Ovary (tissue), 7 donors: ENCODE measurements at regions not wholly inside any gene's neighbourhood (a gene's known extent, or its start where the extent isn't known, plus 50 kb on each side); places are given as distances from the start of the nearest gene placed in this dataset.

Experiments used
- DNase-seq, 5 donors: peaks; one replicate each; pipeline ENCODE4 v3.0.0-alpha.2; 2019 to 2020
- H3K27ac ChIP-seq, 2 donors: fragments of 200-600 bp; one replicate each; pipeline versions ENCODE4 v1.5.1 to v1.8.0; 2019 to 2022
- H3K27me3 ChIP-seq: fragments of 200-600 bp; one replicate; pipeline ENCODE4 v1.8.0; 2022
- H3K36me3 ChIP-seq: fragments of 200-600 bp; sonication (generic); one replicate; pipeline ENCODE4 v1.5.1; 2019
- H3K4me1 ChIP-seq: one replicate; pipeline ENCODE4 v1.8.1; 2013; ENCODE audit warnings: mild to moderate bottlenecking, moderate library complexity; ENCODE audit not compliant: insufficient read depth
- H3K4me3 ChIP-seq: fragments of 200-600 bp; sonication (generic); one replicate; pipeline ENCODE4 v1.5.1; 2017
- H3K9me3 ChIP-seq, 2 donors: fragments of 200-600 bp in 1 of 2; sonication (generic) in 1 of 2; one replicate each; pipeline versions ENCODE4 v1.5.1 to v1.8.1; 2013 to 2019; ENCODE audit warnings: mild to moderate bottlenecking in 1 of 2, moderate library complexity in 1 of 2
- EP300 ChIP-seq: sonication (generic); formaldehyde crosslinking; IDR thresholded peaks from one replicate; pipeline ENCODE4 v1.6.1; 2017; ENCODE audit warnings: antibody characterized with exemption
- POLR2A ChIP-seq: fragments of 450-650 bp; IDR thresholded peaks from one replicate; pipeline ENCODE4 v1.6.1; 2017; ENCODE audit warnings: antibody characterized with exemption, mild to moderate bottlenecking, moderate library complexity
- WGBS, 3 donors: extraction: QIAGEN DNeasy Blood & Tissue Kit in 1 of 3; methylation state at CpG; one replicate each; pipeline versions ENCODE4 v1.1.5 to v1.1.7; 2013 to 2017; 5-methylcytosine and 5-hydroxymethylcytosine counted together
- intact Hi-C, 4 donors: fragments of 100-400 bp; cut with DNase I; formaldehyde crosslinking; loops; one replicate each; pipeline versions ENCODE4 v1.11.0 to v1.15.1; 2022 to 2023
- TF ChIP-seq, protein P1 (sequence below), 3 donors: fragments of 450-650 bp in 2 of 3; fragments of 200-600 bp in 1 of 3; IDR thresholded peaks; one replicate each; pipeline versions ENCODE4 v1.5.1 to v1.8.0; 2016 to 2022; ENCODE audit warnings: antibody characterized with exemption in 3 of 3, mild to moderate bottlenecking in 1 of 3
- donor health status: DM: no; HTN: no; CAD: no; lungs with moderate emphysema.
- donor health status: DM: no; HTN: no; CAD: no.
- donor health status: Bipolar disorder and iron deficiency.
- donor health status: DM: no; HTN: no; CAD: no.
- donor health status: DM: yes; HTN: yes; CAD: no.

DNA sequence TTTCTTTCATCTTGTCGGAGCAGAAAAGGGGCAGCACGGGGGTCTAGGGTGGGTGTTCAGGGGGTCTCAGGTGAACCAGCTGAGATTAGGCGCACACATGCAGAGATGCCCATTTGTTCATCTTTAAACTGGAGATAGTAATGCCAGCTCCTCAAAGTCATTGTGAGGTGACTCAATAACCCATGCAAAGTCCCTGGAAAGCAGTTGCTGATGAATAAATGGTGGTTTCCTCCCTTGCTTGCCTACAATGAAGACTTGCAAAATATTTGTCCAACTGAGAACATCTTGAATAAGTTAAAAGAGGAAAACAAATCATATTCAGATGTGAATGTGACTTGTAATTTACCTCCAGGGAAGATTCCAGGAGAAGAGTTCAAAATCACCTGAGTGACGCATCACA, 206.9 kb downstream of the LY86 start:
- no peaks in the 10 kb centered on the region for H3K4me1 ChIP-seq
- TF ChIP-seq EP300 = no peak
- TF ChIP-seq, protein P1, sequence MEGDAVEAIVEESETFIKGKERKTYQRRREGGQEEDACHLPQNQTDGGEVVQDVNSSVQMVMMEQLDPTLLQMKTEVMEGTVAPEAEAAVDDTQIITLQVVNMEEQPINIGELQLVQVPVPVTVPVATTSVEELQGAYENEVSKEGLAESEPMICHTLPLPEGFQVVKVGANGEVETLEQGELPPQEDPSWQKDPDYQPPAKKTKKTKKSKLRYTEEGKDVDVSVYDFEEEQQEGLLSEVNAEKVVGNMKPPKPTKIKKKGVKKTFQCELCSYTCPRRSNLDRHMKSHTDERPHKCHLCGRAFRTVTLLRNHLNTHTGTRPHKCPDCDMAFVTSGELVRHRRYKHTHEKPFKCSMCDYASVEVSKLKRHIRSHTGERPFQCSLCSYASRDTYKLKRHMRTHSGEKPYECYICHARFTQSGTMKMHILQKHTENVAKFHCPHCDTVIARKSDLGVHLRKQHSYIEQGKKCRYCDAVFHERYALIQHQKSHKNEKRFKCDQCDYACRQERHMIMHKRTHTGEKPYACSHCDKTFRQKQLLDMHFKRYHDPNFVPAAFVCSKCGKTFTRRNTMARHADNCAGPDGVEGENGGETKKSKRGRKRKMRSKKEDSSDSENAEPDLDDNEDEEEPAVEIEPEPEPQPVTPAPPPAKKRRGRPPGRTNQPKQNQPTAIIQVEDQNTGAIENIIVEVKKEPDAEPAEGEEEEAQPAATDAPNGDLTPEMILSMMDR (IDR thresholded peaks at IDR 0.05) = no peak
- WGBS, 3 donors = 83 to 96% (median 92%) methylated on average over 4 of the region's 4 CpGs
- H3K9me3 ChIP-seq = no peaks in the 10 kb centered on the region
- no peaks in the 10 kb centered on the region for H3K36me3 ChIP-seq
- intact Hi-C loops = no loop called here
- H3K4me3 ChIP-seq = no peak overlapping the region
- H3K27ac ChIP-seq = no peak overlapping the region
- no peak for DNase-seq
- no peaks in the 10 kb centered on the region for H3K27me3 ChIP-seq

DNA sequence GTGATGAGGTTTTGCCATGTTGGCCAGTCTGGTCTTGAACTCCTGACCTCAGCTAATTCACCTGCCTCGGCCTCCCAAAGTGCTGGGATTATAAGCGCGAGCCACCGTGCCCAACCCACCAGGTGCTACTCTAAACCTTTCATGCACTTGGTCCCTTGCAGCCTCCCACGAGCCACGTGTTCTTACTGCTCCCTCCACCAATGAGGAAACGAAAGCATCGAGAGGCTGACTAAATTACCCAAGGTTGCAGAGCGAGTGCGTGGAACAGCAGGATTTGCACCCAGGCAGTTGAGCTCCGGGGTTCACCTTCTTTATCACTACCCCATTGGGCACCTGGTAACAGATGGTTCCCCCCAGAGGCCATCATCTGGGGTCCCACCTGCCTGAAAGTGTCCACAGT, 208.3 kb downstream of the LY86 start:
- WGBS, 3 donors = 92 to 98% (median 94%) methylated on average over 11 of the region's 11 CpGs
- no peak for DNase-seq
- TF ChIP-seq POLR2A (no peak), EP300 (no peak)
- TF ChIP-seq, protein P1 (IDR thresholded peaks at IDR 0.05) = no peak
- H3K9me3 ChIP-seq = no peaks in the 10 kb centered on the region
- no peak overlapping the region for H3K4me3 ChIP-seq
- intact Hi-C loops = no loop called here
- no peaks in the 10 kb centered on the region for H3K27me3 ChIP-seq
- H3K36me3 ChIP-seq = no peaks in the 10 kb centered on the region
- H3K27ac ChIP-seq = no peak overlapping the region
- no peaks in the 10 kb centered on the region for H3K4me1 ChIP-seq

DNA sequence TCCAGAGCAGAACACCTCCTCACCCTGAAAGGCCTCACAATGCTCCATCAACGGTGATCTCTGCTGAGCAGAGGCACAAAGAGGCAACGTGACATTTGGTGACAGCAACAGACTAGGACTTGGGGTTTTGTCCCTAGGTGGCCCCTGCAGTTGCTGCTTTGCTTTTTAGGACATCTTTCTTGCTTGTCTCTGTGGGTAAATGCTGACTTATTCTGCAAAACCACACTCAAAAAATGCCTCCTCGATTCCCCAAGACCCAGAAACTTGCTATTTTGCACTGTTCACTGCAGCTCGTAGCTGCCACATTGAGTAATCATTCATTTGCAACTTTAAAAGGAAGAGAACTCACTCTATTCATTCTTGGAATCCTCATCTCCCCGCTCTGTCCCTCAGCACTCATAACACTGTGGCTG, 209.9 kb downstream of the LY86 start:
- Histone ChIP-seq H3K36me3 (no peaks in the 10 kb centered on the region), H3K27me3 (no peaks in the 10 kb centered on the region), H3K9me3 (no peaks in the 10 kb centered on the region), H3K4me3 (no peak overlapping the region), H3K27ac (no peak overlapping the region), H3K4me1 (no peaks in the 10 kb centered on the region)
- intact Hi-C loops = no loop called here
- TF ChIP-seq, protein P1 (IDR thresholded peaks at IDR 0.05) = no peak
- TF ChIP-seq POLR2A = no peak
- TF ChIP-seq EP300 = no peak
- WGBS, 3 donors = 71 to 87% (median 82%) methylated on average over 5 of the region's 5 CpGs
- DNase-seq = no peak

DNA sequence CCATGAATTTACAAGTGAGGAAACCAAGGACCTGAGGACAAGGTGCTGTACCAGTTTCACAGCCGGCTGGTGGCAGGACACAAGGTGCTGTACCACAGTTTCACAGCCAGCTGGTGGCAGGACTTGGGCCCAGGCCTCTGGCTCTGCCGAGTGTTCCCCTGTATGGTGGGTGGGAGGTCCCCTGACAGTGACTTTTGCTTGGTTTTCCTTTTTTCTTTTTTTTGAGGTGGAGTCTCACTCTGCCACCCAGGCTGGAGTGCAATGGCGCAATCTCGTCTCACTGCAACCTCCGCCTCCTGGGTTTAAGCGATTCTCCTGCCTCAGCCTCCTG, 212.4 kb downstream of the LY86 start:
- intact Hi-C loops = no loop called here
- Histone ChIP-seq H3K27ac (no peak overlapping the region), H3K27me3 (no peaks in the 10 kb centered on the region), H3K36me3 (no peaks in the 10 kb centered on the region), H3K4me1 (no peaks in the 10 kb centered on the region), H3K9me3 (no peaks in the 10 kb centered on the region), H3K4me3 (no peak overlapping the region)
- no peak for DNase-seq
- 94 to 96% (median 96%) methylated on average over 6 of the region's 6 CpGs for WGBS, 3 donors
- TF ChIP-seq EP300 (no peak), POLR2A (no peak)
- TF ChIP-seq, protein P1 (IDR thresholded peaks at IDR 0.05) = no peak
